ENCODE measurements at regions not wholly inside any gene's neighbourhood (a gene's known extent, or its start where the extent isn't known, plus 50 kb on each side); places are given as distances from the start of the nearest gene placed in this dataset.

GRCh38 chr13:83592095-83592494 is 290.2 kb downstream of the SLITRK1 start:
- intact Hi-C loops (cut with DNase I): no loop called here
- H3K4me3 ChIP-seq (ENCODE audit: low read length in 3 of 3): no peak overlapping the region
- no peak for FAIRE-seq
- TF ChIP-seq, protein P1, sequence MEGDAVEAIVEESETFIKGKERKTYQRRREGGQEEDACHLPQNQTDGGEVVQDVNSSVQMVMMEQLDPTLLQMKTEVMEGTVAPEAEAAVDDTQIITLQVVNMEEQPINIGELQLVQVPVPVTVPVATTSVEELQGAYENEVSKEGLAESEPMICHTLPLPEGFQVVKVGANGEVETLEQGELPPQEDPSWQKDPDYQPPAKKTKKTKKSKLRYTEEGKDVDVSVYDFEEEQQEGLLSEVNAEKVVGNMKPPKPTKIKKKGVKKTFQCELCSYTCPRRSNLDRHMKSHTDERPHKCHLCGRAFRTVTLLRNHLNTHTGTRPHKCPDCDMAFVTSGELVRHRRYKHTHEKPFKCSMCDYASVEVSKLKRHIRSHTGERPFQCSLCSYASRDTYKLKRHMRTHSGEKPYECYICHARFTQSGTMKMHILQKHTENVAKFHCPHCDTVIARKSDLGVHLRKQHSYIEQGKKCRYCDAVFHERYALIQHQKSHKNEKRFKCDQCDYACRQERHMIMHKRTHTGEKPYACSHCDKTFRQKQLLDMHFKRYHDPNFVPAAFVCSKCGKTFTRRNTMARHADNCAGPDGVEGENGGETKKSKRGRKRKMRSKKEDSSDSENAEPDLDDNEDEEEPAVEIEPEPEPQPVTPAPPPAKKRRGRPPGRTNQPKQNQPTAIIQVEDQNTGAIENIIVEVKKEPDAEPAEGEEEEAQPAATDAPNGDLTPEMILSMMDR (IDR thresholded peaks at IDR 0.05; ENCODE audit: borderline replicate concordance, extremely low read depth, insufficient read depth): no peak
- no peaks in the 10 kb centered on the region for H3K36me3 ChIP-seq (ENCODE audit: control insufficient read depth in 2 of 3, insufficient read depth in 3 of 3, low read length in 3 of 3)
- no peak overlapping the region for H3K27ac ChIP-seq (ENCODE audit: low read depth in 2 of 2, low read length in 2 of 2)
- H3K9ac ChIP-seq (ENCODE audit: low read length in 3 of 3): no peak overlapping the region
- H3K9me3 ChIP-seq (ENCODE audit: control insufficient read depth in 2 of 3, insufficient read depth in 1 of 3, low read length in 3 of 3): no peaks in the 10 kb centered on the region
- no peaks in the 10 kb centered on the region for H3K27me3 ChIP-seq (ENCODE audit: control insufficient read depth, insufficient read depth, low read length)
- no peak for DNase-seq
- no peaks in the 10 kb centered on the region for H3K4me1 ChIP-seq (ENCODE audit: control insufficient read depth in 2 of 3, insufficient read depth in 2 of 3, low read depth in 1 of 3, low read length in 3 of 3)

DNA sequence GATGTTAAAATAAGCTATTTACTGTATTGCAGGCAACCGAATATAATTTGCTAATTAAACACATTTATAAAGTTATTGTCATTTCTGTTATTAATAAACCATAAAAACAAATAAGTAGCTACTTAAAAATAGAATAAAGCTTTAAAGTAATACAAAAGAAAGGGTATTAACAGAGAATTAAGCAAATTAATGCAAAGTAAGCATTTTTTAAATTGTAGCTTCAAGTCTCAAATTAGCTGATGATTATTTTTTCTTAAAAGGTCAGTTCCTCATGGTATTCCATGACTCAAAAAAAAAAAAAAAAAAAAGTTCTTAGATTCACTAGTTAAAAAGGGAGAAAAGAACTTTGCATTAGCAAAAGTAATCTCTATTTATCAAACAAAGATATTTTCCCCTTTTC is 292.5 kb downstream of the SLITRK1 start:
- no peak overlapping the region for H3K9ac ChIP-seq (ENCODE audit: low read length in 3 of 3)
- H3K27ac ChIP-seq (ENCODE audit: low read depth in 2 of 2, low read length in 2 of 2): no peak overlapping the region
- H3K27me3 ChIP-seq (ENCODE audit: control insufficient read depth, insufficient read depth, low read length): no peaks in the 10 kb centered on the region
- TF ChIP-seq, protein P1 (IDR thresholded peaks at IDR 0.05; ENCODE audit: borderline replicate concordance, extremely low read depth, insufficient read depth): no peak
- H3K4me1 ChIP-seq (ENCODE audit: control insufficient read depth in 2 of 3, insufficient read depth in 2 of 3, low read depth in 1 of 3, low read length in 3 of 3): no peaks in the 10 kb centered on the region
- DNase-seq (no peak), FAIRE-seq (no peak)
- intact Hi-C loops (cut with DNase I): no loop called here
- no peaks in the 10 kb centered on the region for H3K9me3 ChIP-seq (ENCODE audit: control insufficient read depth in 2 of 3, insufficient read depth in 1 of 3, low read length in 3 of 3)
- no peaks in the 10 kb centered on the region for H3K36me3 ChIP-seq (ENCODE audit: control insufficient read depth in 2 of 3, insufficient read depth in 3 of 3, low read length in 3 of 3)
- no peak overlapping the region for H3K4me3 ChIP-seq (ENCODE audit: low read length in 3 of 3)

- TF ChIP-seq, protein P1 (IDR thresholded peaks at IDR 0.05; ENCODE audit: borderline replicate concordance, extremely low read depth, insufficient read depth): no peak
- no peak overlapping the region for H3K4me3 ChIP-seq (ENCODE audit: low read length in 3 of 3)
- H3K36me3 ChIP-seq (ENCODE audit: control insufficient read depth in 2 of 3, insufficient read depth in 3 of 3, low read length in 3 of 3): no peaks in the 10 kb centered on the region
- FAIRE-seq (no peak), DNase-seq (no peak)
- no peaks in the 10 kb centered on the region for H3K4me1 ChIP-seq (ENCODE audit: control insufficient read depth in 2 of 3, insufficient read depth in 2 of 3, low read depth in 1 of 3, low read length in 3 of 3)
- no peaks in the 10 kb centered on the region for H3K9me3 ChIP-seq (ENCODE audit: control insufficient read depth in 2 of 3, insufficient read depth in 1 of 3, low read length in 3 of 3)
- H3K9ac ChIP-seq (ENCODE audit: low read length in 3 of 3): no peak overlapping the region
- no peak overlapping the region for H3K27ac ChIP-seq (ENCODE audit: low read depth in 2 of 2, low read length in 2 of 2)
- no peaks in the 10 kb centered on the region for H3K27me3 ChIP-seq (ENCODE audit: control insufficient read depth, insufficient read depth, low read length)
- intact Hi-C loops (cut with DNase I): no loop called here
Measured at GRCh38 chr13:83577183-83577582, 305.1 kb downstream of the SLITRK1 start.

GRCh38 chr13:83568019-83568418 is 314.3 kb downstream of the SLITRK1 start:
- no peak overlapping the region for H3K4me3 ChIP-seq (ENCODE audit: low read length in 3 of 3)
- H3K36me3 ChIP-seq (ENCODE audit: control insufficient read depth in 2 of 3, insufficient read depth in 3 of 3, low read length in 3 of 3): no peaks in the 10 kb centered on the region
- FAIRE-seq (no peak), DNase-seq (no peak)
- intact Hi-C loops (cut with DNase I): no loop called here
- no peaks in the 10 kb centered on the region for H3K9me3 ChIP-seq (ENCODE audit: control insufficient read depth in 2 of 3, insufficient read depth in 1 of 3, low read length in 3 of 3)
- no peaks in the 10 kb centered on the region for H3K27me3 ChIP-seq (ENCODE audit: control insufficient read depth, insufficient read depth, low read length)
- no peaks in the 10 kb centered on the region for H3K4me1 ChIP-seq (ENCODE audit: control insufficient read depth in 2 of 3, insufficient read depth in 2 of 3, low read depth in 1 of 3, low read length in 3 of 3)
- no peak overlapping the region for H3K9ac ChIP-seq (ENCODE audit: low read length in 3 of 3)
- H3K27ac ChIP-seq (ENCODE audit: low read depth in 2 of 2, low read length in 2 of 2): no peak overlapping the region
- TF ChIP-seq, protein P1 (IDR thresholded peaks at IDR 0.05; ENCODE audit: borderline replicate concordance, extremely low read depth, insufficient read depth): no peak
